Neural progenitor cell (in vitro differentiated cells): ENCODE measurements at regions not wholly inside any gene's neighbourhood (a gene's known extent, or its start where the extent isn't known, plus 50 kb on each side); places are given as distances from the start of the nearest gene placed in this dataset.

ENCODE experiments used
- DNase-seq: peaks from one replicate; pipeline ENCODE4 v3.0.0-alpha.2; 2016; ENCODE audit warnings: low spot score
- H2AFZ ChIP-seq: fragments of 200-600 bp; sonication (generic); replicated peaks from 2 replicates; pipeline ENCODE4 v1.6.1; 2016; ENCODE audit warnings: antibody characterized with exemption
- H3F3A ChIP-seq: fragments of 200-600 bp; sonication (generic); 2 replicates; pipeline ENCODE4 v1.6.1; 2016; ENCODE audit warnings: antibody characterized with exemption, low read depth
- H3K27ac ChIP-seq: fragments of 200-600 bp; sonication (generic); 2 replicates; pipeline ENCODE4 v1.5.1; 2016; ENCODE audit warnings: mild to moderate bottlenecking
- H3K27me3 ChIP-seq: fragments of 200-600 bp; sonication (generic); 2 replicates; pipeline ENCODE4 v1.6.1; 2016; ENCODE audit warnings: mild to moderate bottlenecking, moderate library complexity
- H3K36me3 ChIP-seq: fragments of 200-600 bp; sonication (generic); 2 replicates; pipeline ENCODE4 v1.5.1; 2016
- H3K4me1 ChIP-seq: fragments of 200-600 bp; sonication (generic); 2 replicates; pipeline ENCODE4 v1.6.1; 2016; ENCODE audit warnings: mixed run types
- H3K4me2 ChIP-seq: fragments of 200-600 bp; sonication (generic); 2 replicates; pipeline ENCODE4 v1.6.1; 2016
- H3K4me3 ChIP-seq: fragments of 200-600 bp; sonication (generic); 2 replicates; pipeline ENCODE4 v1.5.1; 2016
- H3K79me2 ChIP-seq: fragments of 200-600 bp; sonication (generic); 2 replicates; pipeline ENCODE4 v1.6.1; 2016; ENCODE audit warnings: low read depth
- H3K9ac ChIP-seq: fragments of 200-600 bp; sonication (generic); 2 replicates; pipeline ENCODE4 v1.6.1; 2016
- H3K9me3 ChIP-seq: fragments of 200-600 bp; sonication (generic); 2 replicates; pipeline ENCODE4 v1.5.1; 2016; ENCODE audit warnings: low read depth
- H4K20me1 ChIP-seq: fragments of 200-600 bp; sonication (generic); 2 replicates; pipeline ENCODE4 v1.6.1; 2016; ENCODE audit warnings: low read depth
- H3K27ac Mint-ChIP-seq: 3 replicates; pipeline ENCODE4 v1.8.0; 2021; ENCODE audit warnings: mixed read lengths
- H3K27me3 Mint-ChIP-seq: 2 replicates; pipeline ENCODE4 v1.8.0; 2022; ENCODE audit warnings: low read depth, mild to moderate bottlenecking, inconsistent platforms, moderate library complexity, mixed read lengths; ENCODE audit not compliant: insufficient read depth
- H3K36me3 Mint-ChIP-seq: 3 replicates; pipeline ENCODE4 v1.8.0; 2021; ENCODE audit warnings: mixed read lengths
- H3K4me1 Mint-ChIP-seq: 3 replicates; pipeline ENCODE4 v1.8.0; 2021; ENCODE audit warnings: mixed read lengths
- H3K4me3 Mint-ChIP-seq: 3 replicates; pipeline ENCODE4 v1.8.0; 2021; ENCODE audit warnings: mild to moderate bottlenecking, moderate library complexity, mixed read lengths
- H3K9me3 Mint-ChIP-seq: 3 replicates; pipeline ENCODE4 v1.8.0; 2020; ENCODE audit warnings: mixed read lengths
- EZH2 ChIP-seq: fragments of 200-600 bp; sonication (generic); IDR thresholded peaks from 2 replicates; pipeline ENCODE4 v1.6.1; 2017; ENCODE audit warnings: antibody characterized with exemption, mild to moderate bottlenecking, moderate library complexity
- EZH2phosphoT487 ChIP-seq: fragments of 200-600 bp; sonication (generic); IDR thresholded peaks from 2 replicates; pipeline ENCODE4 v1.6.1; 2017; ENCODE audit warnings: antibody characterized with exemption
- TF ChIP-seq, protein P1 (sequence below): fragments of 200-600 bp; sonication (generic); IDR thresholded peaks from 2 replicates; pipeline ENCODE4 v1.5.1; 2017; ENCODE audit warnings: antibody characterized with exemption, mild to moderate bottlenecking

- Histone ChIP-seq H3K4me1 (peaks cover 15% of the 10 kb centered on the region), H3K9me3 (no peaks in the 10 kb centered on the region), H4K20me1 (no peaks in the 10 kb centered on the region), H3K27ac (no peak overlapping the region), H2AFZ (no peak overlapping the region), H3K4me2 (peak overlapping the region; percentile 0), H3K36me3 (no peaks in the 10 kb centered on the region), H3K27me3 (no peaks in the 10 kb centered on the region), H3F3A (peaks cover 8% of the 10 kb centered on the region), H3K9ac (no peak overlapping the region), H3K79me2 (no peaks in the 10 kb centered on the region), H3K4me3 (no peak overlapping the region)
- TF ChIP-seq EZH2phosphoT487 (no peak), EZH2 (no peak)
- TF ChIP-seq, protein P1, sequence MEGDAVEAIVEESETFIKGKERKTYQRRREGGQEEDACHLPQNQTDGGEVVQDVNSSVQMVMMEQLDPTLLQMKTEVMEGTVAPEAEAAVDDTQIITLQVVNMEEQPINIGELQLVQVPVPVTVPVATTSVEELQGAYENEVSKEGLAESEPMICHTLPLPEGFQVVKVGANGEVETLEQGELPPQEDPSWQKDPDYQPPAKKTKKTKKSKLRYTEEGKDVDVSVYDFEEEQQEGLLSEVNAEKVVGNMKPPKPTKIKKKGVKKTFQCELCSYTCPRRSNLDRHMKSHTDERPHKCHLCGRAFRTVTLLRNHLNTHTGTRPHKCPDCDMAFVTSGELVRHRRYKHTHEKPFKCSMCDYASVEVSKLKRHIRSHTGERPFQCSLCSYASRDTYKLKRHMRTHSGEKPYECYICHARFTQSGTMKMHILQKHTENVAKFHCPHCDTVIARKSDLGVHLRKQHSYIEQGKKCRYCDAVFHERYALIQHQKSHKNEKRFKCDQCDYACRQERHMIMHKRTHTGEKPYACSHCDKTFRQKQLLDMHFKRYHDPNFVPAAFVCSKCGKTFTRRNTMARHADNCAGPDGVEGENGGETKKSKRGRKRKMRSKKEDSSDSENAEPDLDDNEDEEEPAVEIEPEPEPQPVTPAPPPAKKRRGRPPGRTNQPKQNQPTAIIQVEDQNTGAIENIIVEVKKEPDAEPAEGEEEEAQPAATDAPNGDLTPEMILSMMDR: no peak
- H3K4me3 Mint-ChIP-seq: peak overlapping the region; percentile 8
- DNase-seq: peak; percentile 74
- no peaks in the 10 kb centered on the region for H3K9me3 Mint-ChIP-seq
- peaks cover 5% of the 10 kb centered on the region for H3K27me3 Mint-ChIP-seq
- no peaks in the 10 kb centered on the region for H3K36me3 Mint-ChIP-seq
- H3K4me1 Mint-ChIP-seq: peaks cover 22% of the 10 kb centered on the region
- H3K27ac Mint-ChIP-seq: peak overlapping the region; percentile 57
Measured at GRCh38 chr1:34479731-34480130, 275.1 kb upstream of the GJB5 start.

DNA sequence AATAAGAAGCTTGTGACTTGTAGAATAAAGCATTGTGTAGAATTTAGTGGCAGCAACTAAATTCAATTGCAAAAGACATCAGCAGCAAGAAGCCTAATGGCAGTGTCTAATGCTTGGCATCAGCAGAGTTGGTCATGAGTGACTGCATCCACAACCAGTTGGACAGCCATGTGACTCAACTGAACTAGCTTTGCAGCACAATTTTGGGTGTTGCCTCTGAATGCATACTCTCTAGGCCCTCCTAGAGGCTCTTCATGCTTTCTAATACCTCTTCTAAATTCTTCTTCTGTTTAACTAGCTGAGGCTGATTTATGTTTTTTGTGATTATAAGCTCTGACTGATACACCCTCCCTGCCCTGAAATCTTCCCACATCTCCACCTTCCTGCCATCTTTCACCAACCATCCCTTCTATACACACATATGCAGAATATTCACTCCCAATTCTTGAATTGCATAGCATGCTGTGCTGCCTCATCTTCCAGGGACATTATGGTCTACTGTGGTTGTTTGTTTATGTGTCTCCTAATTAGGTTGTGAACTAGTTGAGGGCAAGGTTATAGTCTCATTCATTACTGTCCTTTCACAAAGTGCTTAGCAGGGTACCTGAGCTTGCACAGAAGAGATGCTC, 266.7 kb upstream of the GJB5 start:
- Histone ChIP-seq H3K4me3 (no peak overlapping the region), H3K9me3 (no peaks in the 10 kb centered on the region), H3K79me2 (no peaks in the 10 kb centered on the region), H3K36me3 (no peaks in the 10 kb centered on the region), H2AFZ (no peak overlapping the region), H3K4me1 (no peaks in the 10 kb centered on the region), H3K9ac (no peak overlapping the region), H3K27ac (no peak overlapping the region), H3K4me2 (no peak overlapping the region), H3F3A (no peaks in the 10 kb centered on the region), H3K27me3 (no peaks in the 10 kb centered on the region), H4K20me1 (no peaks in the 10 kb centered on the region)
- no peak overlapping the region for H3K4me3 Mint-ChIP-seq
- TF ChIP-seq EZH2: no peak
- no peak for TF ChIP-seq EZH2phosphoT487
- TF ChIP-seq, protein P1: no peak
- H3K36me3 Mint-ChIP-seq: no peaks in the 10 kb centered on the region
- peaks cover 3% of the 10 kb centered on the region for H3K27me3 Mint-ChIP-seq
- H3K9me3 Mint-ChIP-seq: peaks cover 28% of the 10 kb centered on the region
- H3K27ac Mint-ChIP-seq: no peak overlapping the region
- H3K4me1 Mint-ChIP-seq: no peaks in the 10 kb centered on the region
- DNase-seq: no peak

DNA sequence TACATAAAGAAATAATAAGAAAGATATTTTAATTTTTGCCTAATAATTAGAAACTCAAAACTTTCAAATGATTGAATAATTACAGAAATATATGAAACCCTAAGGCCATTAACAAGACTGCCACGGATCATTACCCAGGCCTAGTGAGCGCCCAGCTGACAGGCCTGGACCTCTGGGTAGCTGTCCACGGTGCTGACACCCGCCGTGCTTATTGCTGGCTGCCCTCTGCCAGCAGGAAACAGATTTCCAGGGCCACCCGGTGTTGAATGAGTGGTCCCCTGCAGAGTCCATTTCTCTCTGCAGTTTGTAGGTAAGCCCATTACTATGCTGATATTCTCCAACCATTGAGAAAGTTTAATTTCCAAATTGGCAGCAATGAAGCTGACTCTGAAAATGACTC, 254.4 kb upstream of the GJB5 start:
- no peaks in the 10 kb centered on the region for H3K9me3 Mint-ChIP-seq
- no peaks in the 10 kb centered on the region for H3K79me2 ChIP-seq
- no peak overlapping the region for H3K4me3 ChIP-seq
- H3K36me3 Mint-ChIP-seq: no peaks in the 10 kb centered on the region
- no peak overlapping the region for H3K9ac ChIP-seq
- no peak overlapping the region for H3K27ac ChIP-seq
- no peaks in the 10 kb centered on the region for H4K20me1 ChIP-seq
- DNase-seq: peak; percentile 78
- H2AFZ ChIP-seq: no peak overlapping the region
- H3K4me1 ChIP-seq: no peaks in the 10 kb centered on the region
- TF ChIP-seq EZH2 (no peak), EZH2phosphoT487 (no peak)
- TF ChIP-seq, protein P1: no peak
- H3K27me3 ChIP-seq: peaks cover 28% of the 10 kb centered on the region
- no peaks in the 10 kb centered on the region for H3K36me3 ChIP-seq
- no peaks in the 10 kb centered on the region for H3F3A ChIP-seq
- H3K4me3 Mint-ChIP-seq: no peak overlapping the region
- H3K27ac Mint-ChIP-seq: no peak overlapping the region
- no peaks in the 10 kb centered on the region for H3K9me3 ChIP-seq
- H3K27me3 Mint-ChIP-seq: peaks cover 8% of the 10 kb centered on the region
- no peak overlapping the region for H3K4me2 ChIP-seq
- H3K4me1 Mint-ChIP-seq: no peaks in the 10 kb centered on the region
